Right ventricle myocardium inferior (tissue), 1 donor: ENCODE measurements at regions not wholly inside any gene's neighbourhood (a gene's known extent, or its start where the extent isn't known, plus 50 kb on each side); places are given as distances from the start of the nearest gene placed in this dataset.
"Not testable (repeated sequence)": the region's sequence is repeated elsewhere in the genome, so short reads cannot be mapped to it uniquely, and the experiment has no call there.

Source experiments
- ATAC-seq: fragments of 200-7000 bp; cut with Tn5 transposase; one replicate; pipeline ENCODE4 v1.9.1; 2020; ENCODE audit warnings: mild to moderate bottlenecking, moderate library complexity
- DNase-seq: peaks from one replicate; pipeline ENCODE4 v3.0.0; 2021; ENCODE audit errors: missing footprints
- intact Hi-C: fragments of 100-400 bp; cut with DNase I; formaldehyde crosslinking; loops from one replicate; pipeline ENCODE4 v1.11.0; 2022
- donor health status: DM: no; HTN: yes; CAD: no; lungs with severe emphysema.

GRCh38 chr11:67820081-67820480 is 145.7 kb upstream of the ALDH3B2 start:
- intact Hi-C loops = no loop called here
- ATAC-seq (no peak), DNase-seq (no peak)

- intact Hi-C loops, DNase-seq: not testable (repeated sequence)
These were observed 143.1 kb upstream of the ALDH3B2 start for GRCh38 chr11:67817558-67817957.

GRCh38 chr11:67809301-67809700 is 134.9 kb upstream of the ALDH3B2 start:
- ATAC-seq, DNase-seq, intact Hi-C loops: not testable (repeated sequence)

More at GRCh38 chr11:67817558-67817957, 143.1 kb upstream of the ALDH3B2 start:
- ATAC-seq = not testable (repeated sequence)

GRCh38 chr11:67807896-67808295 is 133.5 kb upstream of the ALDH3B2 start:
- ATAC-seq, intact Hi-C loops, DNase-seq: not testable (repeated sequence)

GRCh38 chr11:67806728-67807235 is 132.4 kb upstream of the ALDH3B2 start:
- intact Hi-C loops, DNase-seq, ATAC-seq: not testable (repeated sequence)

GRCh38 chr11:67806183-67806582 is 131.8 kb upstream of the ALDH3B2 start:
- intact Hi-C loops, ATAC-seq, DNase-seq: not testable (repeated sequence)

GRCh38 chr11:67805253-67806126 is 131.1 kb upstream of the ALDH3B2 start:
- intact Hi-C loops = not testable (repeated sequence)
- DNase-seq = peak; percentile 99
- peak; percentile 100 for ATAC-seq

- DNase-seq, ATAC-seq, intact Hi-C loops: not testable (repeated sequence)
These were observed 130.2 kb upstream of the ALDH3B2 start for GRCh38 chr11:67804435-67805252.

- intact Hi-C loops, DNase-seq, ATAC-seq: not testable (repeated sequence)
These were observed 129.1 kb upstream of the ALDH3B2 start for GRCh38 chr11:67803519-67803918.

- ATAC-seq, intact Hi-C loops, DNase-seq: not testable (repeated sequence)
These were observed 128.6 kb upstream of the ALDH3B2 start for GRCh38 chr11:67803055-67803454.

- ATAC-seq, DNase-seq, intact Hi-C loops: not testable (repeated sequence)
These were observed 128.2 kb upstream of the ALDH3B2 start for GRCh38 chr11:67802623-67803022.

- DNase-seq, ATAC-seq, intact Hi-C loops: not testable (repeated sequence)
These were observed 127.0 kb upstream of the ALDH3B2 start for GRCh38 chr11:67801397-67801796.

- ATAC-seq, intact Hi-C loops, DNase-seq: not testable (repeated sequence)
These were observed 126.2 kb upstream of the ALDH3B2 start for GRCh38 chr11:67800591-67800990.

- ATAC-seq, intact Hi-C loops, DNase-seq: not testable (repeated sequence)
These were observed 125.4 kb upstream of the ALDH3B2 start for GRCh38 chr11:67799808-67800207.

GRCh38 chr11:67797726-67798521 is 123.5 kb upstream of the ALDH3B2 start:
- DNase-seq, ATAC-seq, intact Hi-C loops: not testable (repeated sequence)

- intact Hi-C loops = no loop called here
- no peak for DNase-seq
- ATAC-seq = no peak
These were observed 121.3 kb upstream of the ALDH3B2 start for GRCh38 chr11:67795746-67796145.

- intact Hi-C loops, ATAC-seq, DNase-seq: not testable (repeated sequence)
These were observed 119.3 kb upstream of the ALDH3B2 start for GRCh38 chr11:67793750-67794149.
